HepG2 (cell line): ENCODE measurements at regions not wholly inside any gene's neighbourhood (a gene's known extent, or its start where the extent isn't known, plus 50 kb on each side); places are given as distances from the start of the nearest gene placed in this dataset.
A peak's percentile ranks its signal among the peaks of the same experiment; 100 is the strongest.

Experiments
- ARNT ChIP-seq: fragments of 450-650 bp; IDR thresholded peaks from 2 replicates; pipeline ENCODE4 v1.6.1; 2017
- ATRX ChIP-seq: sonication (generic); formaldehyde crosslinking; IDR thresholded peaks from 2 replicates; pipeline ENCODE4 v1.4.0; 2020; ENCODE audit warnings: missing genetic modification reagents, borderline replicate concordance
- CEBPB ChIP-seq: IDR thresholded peaks from 2 replicates; pipeline ENCODE4 v1.6.1; 2011; ENCODE audit warnings: low read depth, low read length, improper control_type of control experiment, borderline replicate concordance
- CSRNP1 ChIP-seq: sonication (generic); formaldehyde crosslinking; IDR thresholded peaks from 2 replicates; pipeline ENCODE4 v1.8.1; 2023; ENCODE audit warnings: mild to moderate bottlenecking, missing genetic modification reagents
- FOXK2 ChIP-seq: fragments of 450-650 bp; IDR thresholded peaks from 2 replicates; pipeline ENCODE4 v1.6.1; 2016
- GABPB1 ChIP-seq: IDR thresholded peaks from 2 replicates; pipeline ENCODE4 v1.6.1; 2016; ENCODE audit warnings: mild to moderate bottlenecking, missing genetic modification reagents, moderate library complexity, missing compliant biosample characterization
- GPN1 ChIP-seq: sonication (generic); formaldehyde crosslinking; IDR thresholded peaks from 2 replicates; pipeline ENCODE4 v1.5.1; 2020; ENCODE audit warnings: missing genetic modification reagents, borderline replicate concordance
- HNF1A ChIP-seq, 2 experiments: sonication (generic) in 1 of 2; formaldehyde crosslinking in 1 of 2; IDR thresholded peaks; 2 replicates each; pipeline versions ENCODE4 v1.4.0 to v1.6.1; 2016 to 2020; ENCODE audit warnings: borderline replicate concordance in 1 of 2, low read depth in 1 of 2, mild to moderate bottlenecking in 1 of 2, missing genetic modification reagents in 1 of 2
- NCOA2 ChIP-seq: sonication (generic); formaldehyde crosslinking; IDR thresholded peaks from 2 replicates; pipeline ENCODE4 v1.8.0; 2022; ENCODE audit warnings: inconsistent platforms
- POLR2AphosphoS5 ChIP-seq: IDR thresholded peaks from 2 replicates; pipeline ENCODE4 v1.6.1; 2012; ENCODE audit warnings: low read depth, low read length
- RBM39 ChIP-seq: fragments of 200-400 bp; formaldehyde crosslinking; IDR thresholded peaks from one replicate; pipeline ENCODE4 v1.6.1; 2018; ENCODE audit warnings: antibody characterized with exemption, mild to moderate bottlenecking, low read depth, low read length; ENCODE audit not compliant: poor library complexity, severe bottlenecking
- TFDP2 ChIP-seq: sonication (generic); formaldehyde crosslinking; IDR thresholded peaks from 2 replicates; pipeline ENCODE4 v1.4.0; 2020; ENCODE audit warnings: missing genetic modification reagents
- TRAFD1 ChIP-seq: sonication (generic); formaldehyde crosslinking; IDR thresholded peaks from 2 replicates; pipeline ENCODE4 v1.5.1; 2020; ENCODE audit warnings: missing genetic modification reagents, mild to moderate bottlenecking, borderline replicate concordance
- U2AF2 ChIP-seq: fragments of 200-400 bp; formaldehyde crosslinking; IDR thresholded peaks from 2 replicates; pipeline ENCODE4 v1.6.1; 2017; ENCODE audit warnings: low read depth, mild to moderate bottlenecking, low read length
- ZBTB14 ChIP-seq: sonication (generic); formaldehyde crosslinking; IDR thresholded peaks from 2 replicates; pipeline ENCODE4 v1.4.0; 2020; ENCODE audit warnings: missing genetic modification reagents
- ZNF281 ChIP-seq: sonication (generic); formaldehyde crosslinking; IDR thresholded peaks from 2 replicates; pipeline ENCODE4 v1.4.0; 2020; ENCODE audit warnings: missing genetic modification reagents, borderline replicate concordance
- ZNF703 ChIP-seq: sonication (generic); formaldehyde crosslinking; IDR thresholded peaks from 2 replicates; pipeline ENCODE4 v1.5.1; 2020; ENCODE audit warnings: missing genetic modification reagents, mild to moderate bottlenecking, moderate library complexity, borderline replicate concordance

GRCh38 chr5:96199713-96200183 lies 233.3 kb downstream of the PCSK1 start (continued):
- peak; percentile 96 for TF ChIP-seq HNF1A (IDR thresholded peaks at IDR 0.05; ENCODE audit: low read depth)
- peak; percentile 98 for TF ChIP-seq HNF1A (CRISPR knock-in tag; IDR thresholded peaks at IDR 0.05; ENCODE audit: borderline replicate concordance)
- no peak for TF ChIP-seq ATRX (CRISPR knock-in tag)
- TF ChIP-seq ZNF281: no peak
- no peak for TF ChIP-seq ZBTB14 (CRISPR knock-in tag)
- no peak for TF ChIP-seq TFDP2 (CRISPR knock-in tag)
- no peak for TF ChIP-seq CEBPB
- TF ChIP-seq U2AF2: no peak
- TF ChIP-seq RBM39: no peak
- TF ChIP-seq GPN1 (CRISPR knock-in tag): no peak
- TF ChIP-seq TRAFD1 (CRISPR knock-in tag): no peak
- TF ChIP-seq CSRNP1 (CRISPR knock-in tag): no peak
- TF ChIP-seq ZNF703 (CRISPR knock-in tag): no peak
- TF ChIP-seq ARNT: no peak
- no peak for TF ChIP-seq GABPB1 (CRISPR knock-in tag)
- TF ChIP-seq FOXK2: no peak
- TF ChIP-seq NCOA2 (CRISPR knock-in tag): peak; percentile 83; the same call in 1 of the 2 replicates
- TF ChIP-seq POLR2AphosphoS5: no peak
